Trophoblast cell (in vitro differentiated cells and primary cell): ENCODE measurements at regions not wholly inside any gene's neighbourhood (a gene's known extent, or its start where the extent isn't known, plus 50 kb on each side); places are given as distances from the start of the nearest gene placed in this dataset.

Experiments
- DNase-seq, 2 donors: peaks; one replicate each; pipeline ENCODE4 v3.0.0-alpha.2; 2016
- H2AFZ ChIP-seq: 2 replicates; pipeline ENCODE4 v1.6.1; 2013; ENCODE audit warnings: low read length, moderate library complexity, mild to moderate bottlenecking; ENCODE audit not compliant: insufficient read depth, poor library complexity
- H2AK5ac ChIP-seq: 2 replicates; pipeline ENCODE4 v1.6.1; 2013; ENCODE audit warnings: mild to moderate bottlenecking, low read length
- H2BK120ac ChIP-seq: 2 replicates; pipeline ENCODE4 v1.6.1; 2013; ENCODE audit warnings: low read length, mild to moderate bottlenecking, moderate library complexity; ENCODE audit not compliant: insufficient read depth, poor library complexity
- H2BK12ac ChIP-seq: 2 replicates; pipeline ENCODE4 v1.6.1; 2013; ENCODE audit warnings: mild to moderate bottlenecking, low read length, moderate library complexity
- H2BK5ac ChIP-seq: 2 replicates; pipeline ENCODE4 v1.6.1; 2013; ENCODE audit warnings: low read length, low read depth, moderate library complexity, mild to moderate bottlenecking; ENCODE audit not compliant: poor library complexity
- H3K14ac ChIP-seq: 2 replicates; pipeline ENCODE4 v1.6.1; 2013; ENCODE audit warnings: mild to moderate bottlenecking, low read length
- H3K18ac ChIP-seq: 2 replicates; pipeline ENCODE4 v1.6.1; 2013; ENCODE audit warnings: mild to moderate bottlenecking, low read length
- H3K23ac ChIP-seq: 2 replicates; pipeline ENCODE4 v1.6.1; 2013; ENCODE audit warnings: low read length
- H3K27ac ChIP-seq: 2 replicates; pipeline ENCODE4 v1.5.1; 2013; ENCODE audit warnings: low read depth, mild to moderate bottlenecking, inconsistent platforms, low read length, moderate library complexity
- H3K27me3 ChIP-seq: 2 replicates; pipeline ENCODE4 v1.6.1; 2013; ENCODE audit warnings: inconsistent platforms, mild to moderate bottlenecking, low read length, moderate library complexity; ENCODE audit not compliant: insufficient read depth
- H3K36me3 ChIP-seq, 2 experiments: 1 replicate in 1 of 2; 2 replicates in 1 of 2; pipeline ENCODE4 v1.6.1; 2013; ENCODE audit warnings: low read length in 2 of 2, mild to moderate bottlenecking in 2 of 2, moderate library complexity in 1 of 2; ENCODE audit not compliant: insufficient read depth in 2 of 2, control insufficient read depth in 1 of 2
- H3K4ac ChIP-seq: 2 replicates; pipeline ENCODE4 v1.6.1; 2013; ENCODE audit warnings: low read depth, mild to moderate bottlenecking, low read length, moderate library complexity
- H3K4me1 ChIP-seq, 2 experiments: 1 replicate in 1 of 2; 2 replicates in 1 of 2; pipeline ENCODE4 v1.6.1; 2013; ENCODE audit warnings: low read length in 2 of 2, mild to moderate bottlenecking in 2 of 2, moderate library complexity in 1 of 2; ENCODE audit not compliant: insufficient read depth in 2 of 2, control insufficient read depth in 1 of 2
- H3K4me2 ChIP-seq: 2 replicates; pipeline ENCODE4 v1.6.1; 2013; ENCODE audit warnings: inconsistent platforms, mild to moderate bottlenecking, low read length, moderate library complexity
- H3K4me3 ChIP-seq: 2 replicates; pipeline ENCODE4 v1.5.1; 2013; ENCODE audit warnings: mild to moderate bottlenecking, low read depth, low read length, inconsistent platforms
- H3K79me1 ChIP-seq: one replicate; pipeline ENCODE4 v1.6.1; 2013; ENCODE audit warnings: low read length
- H3K79me2 ChIP-seq: 2 replicates; pipeline ENCODE4 v1.6.1; 2013; ENCODE audit warnings: low read length, mild to moderate bottlenecking; ENCODE audit not compliant: control insufficient read depth, insufficient read depth, poor library complexity
- H3K9ac ChIP-seq: 2 replicates; pipeline ENCODE4 v1.6.1; 2013; ENCODE audit warnings: mild to moderate bottlenecking, low read length
- H3K9me3 ChIP-seq: 2 replicates; pipeline ENCODE4 v1.6.1; 2013; ENCODE audit warnings: low read depth, mild to moderate bottlenecking, control low read depth, inconsistent platforms, low read length; ENCODE audit not compliant: insufficient read depth
- H4K12ac ChIP-seq: 2 replicates; pipeline ENCODE4 v1.6.1; 2013; ENCODE audit warnings: low read depth, mild to moderate bottlenecking, low read length, moderate library complexity
- H4K8ac ChIP-seq: 2 replicates; pipeline ENCODE4 v1.6.1; 2013; ENCODE audit warnings: low read depth, mild to moderate bottlenecking, low read length, moderate library complexity
- H4K91ac ChIP-seq: one replicate; pipeline ENCODE4 v1.6.1; 2013; ENCODE audit warnings: low read depth, mild to moderate bottlenecking, low read length, moderate library complexity
- WGBS: extraction: QIAGEN DNeasy Blood & Tissue Kit; methylation state at CpG from one replicate; pipeline ENCODE4 v1.1.7; 2013; ENCODE audit warnings: missing lambda C conversion rate; ENCODE audit not compliant: insufficient read length, insufficient coverage; ENCODE audit errors: extremely low coverage; 5-methylcytosine and 5-hydroxymethylcytosine counted together

GRCh38 chr1:232404227-232404626 lies 225.7 kb downstream of the SIPA1L2 start:
- Histone ChIP-seq H3K4ac (no peak overlapping the region), H3K27ac (no peak overlapping the region), H3K27me3 (no peaks in the 10 kb centered on the region), H3K4me1 (no peaks in the 10 kb centered on the region), H3K18ac (no peak overlapping the region), H2AFZ (no peak overlapping the region), H2BK5ac (no peak overlapping the region), H3K4me3 (no peak overlapping the region), H3K9me3 (no peaks in the 10 kb centered on the region), H3K14ac (no peak overlapping the region), H3K9ac (no peak overlapping the region), H3K79me1 (no peaks in the 10 kb centered on the region), H2BK12ac (no peak overlapping the region), H4K91ac (no peak overlapping the region), H4K8ac (no peak overlapping the region), H2BK120ac (no peak overlapping the region), H3K4me2 (no peak overlapping the region), H2AK5ac (no peak overlapping the region), H3K36me3 (peaks cover 26 to 34% of the 10 kb centered on the region in 2 experiments), H3K79me2 (no peaks in the 10 kb centered on the region), H3K23ac (no peak overlapping the region), H4K12ac (no peak overlapping the region)
- no CpG with 5 or more reads among the region's 3 CpGs for WGBS
- no peak for DNase-seq

GRCh38 chr1:232403017-232403714 lies 226.8 kb downstream of the SIPA1L2 start:
- no CpG with 5 or more reads among the region's 9 CpGs for WGBS
- no peaks in the 10 kb centered on the region for H3K79me2 ChIP-seq
- H3K4me3 ChIP-seq, result no peak overlapping the region
- H3K36me3 ChIP-seq, result peaks cover 30 to 39% of the 10 kb centered on the region in 2 experiments
- no peak overlapping the region for H3K14ac ChIP-seq
- DNase-seq, result no peak
- no peak overlapping the region for H2BK12ac ChIP-seq
- H4K12ac ChIP-seq, result no peak overlapping the region
- H3K27ac ChIP-seq, result no peak overlapping the region
- H3K4me1 ChIP-seq, result no peaks in the 10 kb centered on the region
- H2BK5ac ChIP-seq, result no peak overlapping the region
- no peak overlapping the region for H3K4ac ChIP-seq
- H3K18ac ChIP-seq, result no peak overlapping the region
- H2AFZ ChIP-seq, result no peak overlapping the region
- no peak overlapping the region for H4K8ac ChIP-seq
- H3K23ac ChIP-seq, result no peak overlapping the region
- H3K9ac ChIP-seq, result no peak overlapping the region
- no peak overlapping the region for H2AK5ac ChIP-seq
- no peak overlapping the region for H2BK120ac ChIP-seq
- H3K79me1 ChIP-seq, result no peaks in the 10 kb centered on the region
- no peaks in the 10 kb centered on the region for H3K27me3 ChIP-seq
- no peak overlapping the region for H3K4me2 ChIP-seq
- no peak overlapping the region for H4K91ac ChIP-seq
- no peaks in the 10 kb centered on the region for H3K9me3 ChIP-seq

- Histone ChIP-seq H3K27me3 (no peaks in the 10 kb centered on the region), H2BK12ac (no peak overlapping the region), H3K18ac (no peak overlapping the region), H3K9me3 (no peaks in the 10 kb centered on the region), H2AFZ (no peak overlapping the region), H3K4me1 (no peaks in the 10 kb centered on the region), H2BK5ac (no peak overlapping the region), H2BK120ac (no peak overlapping the region), H3K4ac (no peak overlapping the region), H3K36me3 (peaks cover 25 to 42% of the 10 kb centered on the region in 2 experiments), H3K79me1 (no peaks in the 10 kb centered on the region), H3K4me3 (no peak overlapping the region), H3K79me2 (no peaks in the 10 kb centered on the region), H3K9ac (no peak overlapping the region), H4K8ac (no peak overlapping the region), H4K12ac (no peak overlapping the region), H3K23ac (no peak overlapping the region), H2AK5ac (no peak overlapping the region), H3K27ac (no peak overlapping the region), H3K4me2 (no peak overlapping the region), H4K91ac (no peak overlapping the region), H3K14ac (no peak overlapping the region)
- no CpG with 5 or more reads among the region's 12 CpGs for WGBS
- no peak for DNase-seq
These were observed 231.1 kb downstream of the SIPA1L2 start for GRCh38 chr1:232398823-232399222.

- Histone ChIP-seq H3K79me2 (no peaks in the 10 kb centered on the region), H2AFZ (no peak overlapping the region), H2BK120ac (no peak overlapping the region), H4K12ac (no peak overlapping the region), H3K14ac (no peak overlapping the region), H3K9ac (no peak overlapping the region), H3K9me3 (no peaks in the 10 kb centered on the region), H3K36me3 (peaks cover 0 to 6% of the 10 kb centered on the region in 2 experiments), H3K79me1 (no peaks in the 10 kb centered on the region), H3K4me3 (no peak overlapping the region), H3K4me2 (no peak overlapping the region), H3K18ac (no peak overlapping the region), H4K91ac (no peak overlapping the region), H3K4me1 (no peaks in the 10 kb centered on the region), H3K4ac (no peak overlapping the region), H3K23ac (no peak overlapping the region), H2AK5ac (no peak overlapping the region), H2BK5ac (no peak overlapping the region), H4K8ac (no peak overlapping the region), H3K27ac (no peak overlapping the region), H3K27me3 (no peaks in the 10 kb centered on the region), H2BK12ac (no peak overlapping the region)
- no peak for DNase-seq
- no CpG with 5 or more reads among the region's 5 CpGs for WGBS
These were observed 236.3 kb downstream of the SIPA1L2 start for GRCh38 chr1:232393444-232394146.
